Activated CD8-positive, alpha-beta T cell treated with anti-CD3 and anti-CD28 coated beads for 36 hours (primary cell): ENCODE measurements at regions not wholly inside any gene's neighbourhood (a gene's known extent, or its start where the extent isn't known, plus 50 kb on each side); places are given as distances from the start of the nearest gene placed in this dataset.

Experiments
- ATAC-seq: fragments of 200-7000 bp; cut with Tn5 transposase; one replicate; pipeline ENCODE4 v1.10.0; 2021; ENCODE audit warnings: mild to moderate bottlenecking, moderate library complexity
- CTCF ChIA-PET: fragments of 350-600 bp; sonication (Branson Sonifier 250); formaldehyde crosslinking; loops from one replicate; lab custom pipeline; 2021; ENCODE audit warnings: antibody characterized with exemption; lab: Charles Lee
- POLR2A ChIA-PET: fragments of 350-600 bp; sonication (Branson Sonifier 250); formaldehyde crosslinking; loops from one replicate; lab custom pipeline; 2021; ENCODE audit warnings: antibody characterized with exemption; lab: Charles Lee
- DNase-seq: peaks from one replicate; pipeline ENCODE4 v3.0.0-alpha.2; 2020
- H3K27ac Mint-ChIP-seq: one replicate; pipeline ENCODE4 v1.8.0; 2021; ENCODE audit warnings: mild to moderate bottlenecking, mixed read lengths
- H3K27me3 Mint-ChIP-seq: one replicate; pipeline ENCODE4 v1.8.0; 2021; ENCODE audit warnings: mixed read lengths
- H3K36me3 Mint-ChIP-seq: one replicate; pipeline ENCODE4 v1.8.0; 2021; ENCODE audit warnings: low read depth, mixed read lengths
- H3K4me1 Mint-ChIP-seq: one replicate; pipeline ENCODE4 v1.8.0; 2021; ENCODE audit warnings: low read depth, mixed read lengths
- H3K4me3 Mint-ChIP-seq: one replicate; pipeline ENCODE4 v1.8.0; 2021; ENCODE audit warnings: mild to moderate bottlenecking, moderate library complexity, mixed read lengths
- H3K9me3 Mint-ChIP-seq: one replicate; pipeline ENCODE4 v1.8.0; 2021; ENCODE audit warnings: mixed read lengths
- intact Hi-C: fragments of 100-400 bp; cut with micrococcal nuclease; formaldehyde crosslinking; loops from one replicate; pipeline ENCODE4 v1.10.0; 2022
- TF ChIP-seq, protein P1 (sequence below): fragments of 200-600 bp; IDR thresholded peaks from one replicate; pipeline ENCODE4 v1.8.0; 2022; ENCODE audit warnings: antibody characterized with exemption, mild to moderate bottlenecking

DNA sequence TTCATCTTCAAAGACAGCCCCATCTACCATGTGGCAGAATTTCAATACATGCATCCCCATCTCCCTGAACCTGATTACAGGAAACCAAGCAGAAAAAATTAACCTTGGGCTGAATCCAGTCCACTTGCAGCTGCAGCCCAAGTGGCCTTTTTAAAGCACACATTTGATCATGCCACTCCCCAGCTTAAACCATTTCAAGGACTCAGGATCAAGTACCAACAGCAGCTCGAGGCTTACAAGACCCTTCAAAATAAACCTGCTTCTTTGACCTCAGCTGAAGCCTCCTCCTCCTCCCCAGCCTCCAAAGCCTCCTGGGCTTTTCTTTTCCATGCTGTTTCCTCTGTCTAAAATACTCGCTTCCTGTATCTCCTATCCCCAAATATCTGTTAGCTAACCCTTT is 50.7 kb upstream of the KIT start:
- Mint-ChIP-seq H3K36me3 (no peaks in the 10 kb centered on the region), H3K9me3 (no peaks in the 10 kb centered on the region), H3K27ac (no peak overlapping the region), H3K4me3 (no peak overlapping the region), H3K4me1 (no peaks in the 10 kb centered on the region), H3K27me3 (no peaks in the 10 kb centered on the region)
- no peak for DNase-seq
- intact Hi-C loops: no loop called here
- ATAC-seq: no peak
- TF ChIP-seq, protein P1, sequence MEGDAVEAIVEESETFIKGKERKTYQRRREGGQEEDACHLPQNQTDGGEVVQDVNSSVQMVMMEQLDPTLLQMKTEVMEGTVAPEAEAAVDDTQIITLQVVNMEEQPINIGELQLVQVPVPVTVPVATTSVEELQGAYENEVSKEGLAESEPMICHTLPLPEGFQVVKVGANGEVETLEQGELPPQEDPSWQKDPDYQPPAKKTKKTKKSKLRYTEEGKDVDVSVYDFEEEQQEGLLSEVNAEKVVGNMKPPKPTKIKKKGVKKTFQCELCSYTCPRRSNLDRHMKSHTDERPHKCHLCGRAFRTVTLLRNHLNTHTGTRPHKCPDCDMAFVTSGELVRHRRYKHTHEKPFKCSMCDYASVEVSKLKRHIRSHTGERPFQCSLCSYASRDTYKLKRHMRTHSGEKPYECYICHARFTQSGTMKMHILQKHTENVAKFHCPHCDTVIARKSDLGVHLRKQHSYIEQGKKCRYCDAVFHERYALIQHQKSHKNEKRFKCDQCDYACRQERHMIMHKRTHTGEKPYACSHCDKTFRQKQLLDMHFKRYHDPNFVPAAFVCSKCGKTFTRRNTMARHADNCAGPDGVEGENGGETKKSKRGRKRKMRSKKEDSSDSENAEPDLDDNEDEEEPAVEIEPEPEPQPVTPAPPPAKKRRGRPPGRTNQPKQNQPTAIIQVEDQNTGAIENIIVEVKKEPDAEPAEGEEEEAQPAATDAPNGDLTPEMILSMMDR: no peak
- ChIA-PET POLR2A (no interaction called here), CTCF (no interaction called here)

DNA sequence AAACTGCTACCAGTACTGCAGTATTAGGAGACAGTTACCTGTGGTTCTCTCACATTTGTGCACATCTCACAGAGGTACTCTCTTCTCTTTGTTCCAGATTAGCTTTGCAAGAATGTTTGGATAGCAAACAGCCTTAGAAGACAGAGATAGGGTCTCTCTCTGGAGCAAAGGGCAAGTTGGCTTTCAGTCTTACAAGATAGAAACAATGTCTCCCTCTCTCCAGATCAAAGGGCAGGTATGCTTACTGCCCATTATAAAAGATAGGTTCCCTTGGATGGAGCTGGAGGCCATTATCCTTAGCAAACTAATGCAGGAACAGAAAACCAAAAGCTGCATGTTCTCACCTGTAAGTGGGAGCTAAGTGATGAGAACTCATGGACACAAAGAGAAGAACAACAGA is 50.2 kb upstream of the KIT start:
- no peak overlapping the region for H3K27ac Mint-ChIP-seq
- POLR2A ChIA-PET: no interaction called here
- H3K4me3 Mint-ChIP-seq: no peak overlapping the region
- CTCF ChIA-PET: no interaction called here
- H3K4me1 Mint-ChIP-seq: no peaks in the 10 kb centered on the region
- H3K27me3 Mint-ChIP-seq: no peaks in the 10 kb centered on the region
- ATAC-seq (no peak), DNase-seq (no peak)
- intact Hi-C loops: no loop called here
- H3K9me3 Mint-ChIP-seq: no peaks in the 10 kb centered on the region
- TF ChIP-seq, protein P1: no peak
- H3K36me3 Mint-ChIP-seq: no peaks in the 10 kb centered on the region
